ENCODE measurements at regions not wholly inside any gene's neighbourhood (a gene's known extent, or its start where the extent isn't known, plus 50 kb on each side); places are given as distances from the start of the nearest gene placed in this dataset.
A peak's percentile ranks its signal among the peaks of the same experiment; 100 is the strongest.

- DNase-seq, result no peak
These were observed 180.8 kb downstream of the ACTL7B start for GRCh38 chr9:108674766-108675530.

GRCh38 chr9:108673386-108673785, 182.4 kb downstream of the ACTL7B start:
- no peak for DNase-seq

GRCh38 chr9:108672475-108673190, 183.2 kb downstream of the ACTL7B start:
- DNase-seq, result no peak

GRCh38 chr9:108671794-108672193, 184.0 kb downstream of the ACTL7B start:
- DNase-seq, result no peak

- DNase-seq, result no peak
These were observed 184.6 kb downstream of the ACTL7B start for GRCh38 chr9:108671176-108671575.

- no peak for DNase-seq
These were observed 186.8 kb downstream of the ACTL7B start for GRCh38 chr9:108668938-108669335.

- DNase-seq, result no peak
These were observed 187.4 kb downstream of the ACTL7B start for GRCh38 chr9:108668191-108668937.

- DNase-seq, result no peak
These were observed 189.5 kb downstream of the ACTL7B start for GRCh38 chr9:108666240-108666784.

GRCh38 chr9:108665521-108666239, 190.1 kb downstream of the ACTL7B start:
- no peak for DNase-seq

- no peak for DNase-seq
These were observed 191.2 kb downstream of the ACTL7B start for GRCh38 chr9:108664309-108665255.

GRCh38 chr9:108663422-108663821, 192.4 kb downstream of the ACTL7B start:
- no peak for DNase-seq

GRCh38 chr9:108662956-108663355, 192.8 kb downstream of the ACTL7B start:
- DNase-seq, result no peak

GRCh38 chr9:108662091-108662875, 193.5 kb downstream of the ACTL7B start:
- DNase-seq, result no peak

GRCh38 chr9:108656566-108656965, 199.2 kb downstream of the ACTL7B start:
- DNase-seq, result no peak

- DNase-seq, result no peak
These were observed 200.0 kb downstream of the ACTL7B start for GRCh38 chr9:108655818-108656217.

GRCh38 chr9:108654566-108654965, 201.2 kb downstream of the ACTL7B start:
- DNase-seq, result no peak

GRCh38 chr9:108652851-108653250, 202.9 kb downstream of the ACTL7B start:
- no peak for DNase-seq

- no peak for DNase-seq
These were observed 205.0 kb downstream of the ACTL7B start for GRCh38 chr9:108650826-108651225.

GRCh38 chr9:108645520-108645919, 210.3 kb downstream of the ACTL7B start:
- DNase-seq, result peak; percentile 64

- DNase-seq, result no peak
These were observed 211.9 kb downstream of the ACTL7B start for GRCh38 chr9:108643731-108644510.
